ENCODE measurements at regions not wholly inside any gene's neighbourhood (a gene's known extent, or its start where the extent isn't known, plus 50 kb on each side); places are given as distances from the start of the nearest gene placed in this dataset.

DNA sequence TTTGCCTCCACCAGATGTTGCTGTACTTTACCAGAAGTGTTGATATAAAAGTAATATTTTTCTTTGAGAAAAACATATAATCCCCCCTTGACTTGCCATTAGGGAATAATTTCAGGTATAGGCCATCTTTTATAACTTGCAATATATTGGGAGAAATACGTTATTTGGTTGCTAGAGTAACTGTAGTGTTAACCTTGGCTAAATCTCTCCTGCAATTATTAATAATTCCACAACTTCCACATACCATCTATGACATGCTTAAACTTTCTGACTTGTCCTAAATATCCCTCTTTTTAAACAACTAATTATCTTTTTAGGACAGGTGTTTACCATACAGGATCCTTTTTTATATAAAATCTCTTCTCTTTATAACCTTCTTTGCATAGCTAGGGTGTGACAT, 1048.2 kb downstream of the SLC16A7 start:
- TF ChIP-seq, protein P1, sequence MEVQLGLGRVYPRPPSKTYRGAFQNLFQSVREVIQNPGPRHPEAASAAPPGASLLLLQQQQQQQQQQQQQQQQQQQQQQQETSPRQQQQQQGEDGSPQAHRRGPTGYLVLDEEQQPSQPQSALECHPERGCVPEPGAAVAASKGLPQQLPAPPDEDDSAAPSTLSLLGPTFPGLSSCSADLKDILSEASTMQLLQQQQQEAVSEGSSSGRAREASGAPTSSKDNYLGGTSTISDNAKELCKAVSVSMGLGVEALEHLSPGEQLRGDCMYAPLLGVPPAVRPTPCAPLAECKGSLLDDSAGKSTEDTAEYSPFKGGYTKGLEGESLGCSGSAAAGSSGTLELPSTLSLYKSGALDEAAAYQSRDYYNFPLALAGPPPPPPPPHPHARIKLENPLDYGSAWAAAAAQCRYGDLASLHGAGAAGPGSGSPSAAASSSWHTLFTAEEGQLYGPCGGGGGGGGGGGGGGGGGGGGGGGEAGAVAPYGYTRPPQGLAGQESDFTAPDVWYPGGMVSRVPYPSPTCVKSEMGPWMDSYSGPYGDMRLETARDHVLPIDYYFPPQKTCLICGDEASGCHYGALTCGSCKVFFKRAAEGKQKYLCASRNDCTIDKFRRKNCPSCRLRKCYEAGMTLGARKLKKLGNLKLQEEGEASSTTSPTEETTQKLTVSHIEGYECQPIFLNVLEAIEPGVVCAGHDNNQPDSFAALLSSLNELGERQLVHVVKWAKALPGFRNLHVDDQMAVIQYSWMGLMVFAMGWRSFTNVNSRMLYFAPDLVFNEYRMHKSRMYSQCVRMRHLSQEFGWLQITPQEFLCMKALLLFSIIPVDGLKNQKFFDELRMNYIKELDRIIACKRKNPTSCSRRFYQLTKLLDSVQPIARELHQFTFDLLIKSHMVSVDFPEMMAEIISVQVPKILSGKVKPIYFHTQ (CRISPR knock-in tag; IDR thresholded peaks at IDR 0.05): no peak
- TF ChIP-seq ESRRA (CRISPR knock-in tag; IDR thresholded peaks at IDR 0.05; ENCODE audit: borderline replicate concordance) (no peak), GABPB1 (CRISPR knock-in tag; IDR thresholded peaks at IDR 0.05) (no peak), ERG (CRISPR knock-in tag; IDR thresholded peaks at IDR 0.05) (no peak), FOXJ3 (CRISPR knock-in tag; IDR thresholded peaks at IDR 0.05; ENCODE audit: borderline replicate concordance) (no peak), SP1 (CRISPR knock-in tag; conservative IDR thresholded peaks at IDR 0.05) (no peak), FOXK1 (CRISPR knock-in tag; IDR thresholded peaks at IDR 0.05) (no peak), ZNF232 (CRISPR knock-in tag; IDR thresholded peaks at IDR 0.05) (no peak)
- TF ChIP-seq, protein P2, sequence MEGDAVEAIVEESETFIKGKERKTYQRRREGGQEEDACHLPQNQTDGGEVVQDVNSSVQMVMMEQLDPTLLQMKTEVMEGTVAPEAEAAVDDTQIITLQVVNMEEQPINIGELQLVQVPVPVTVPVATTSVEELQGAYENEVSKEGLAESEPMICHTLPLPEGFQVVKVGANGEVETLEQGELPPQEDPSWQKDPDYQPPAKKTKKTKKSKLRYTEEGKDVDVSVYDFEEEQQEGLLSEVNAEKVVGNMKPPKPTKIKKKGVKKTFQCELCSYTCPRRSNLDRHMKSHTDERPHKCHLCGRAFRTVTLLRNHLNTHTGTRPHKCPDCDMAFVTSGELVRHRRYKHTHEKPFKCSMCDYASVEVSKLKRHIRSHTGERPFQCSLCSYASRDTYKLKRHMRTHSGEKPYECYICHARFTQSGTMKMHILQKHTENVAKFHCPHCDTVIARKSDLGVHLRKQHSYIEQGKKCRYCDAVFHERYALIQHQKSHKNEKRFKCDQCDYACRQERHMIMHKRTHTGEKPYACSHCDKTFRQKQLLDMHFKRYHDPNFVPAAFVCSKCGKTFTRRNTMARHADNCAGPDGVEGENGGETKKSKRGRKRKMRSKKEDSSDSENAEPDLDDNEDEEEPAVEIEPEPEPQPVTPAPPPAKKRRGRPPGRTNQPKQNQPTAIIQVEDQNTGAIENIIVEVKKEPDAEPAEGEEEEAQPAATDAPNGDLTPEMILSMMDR (IDR thresholded peaks at IDR 0.05): no peak
- TF ChIP-seq, protein P3, sequence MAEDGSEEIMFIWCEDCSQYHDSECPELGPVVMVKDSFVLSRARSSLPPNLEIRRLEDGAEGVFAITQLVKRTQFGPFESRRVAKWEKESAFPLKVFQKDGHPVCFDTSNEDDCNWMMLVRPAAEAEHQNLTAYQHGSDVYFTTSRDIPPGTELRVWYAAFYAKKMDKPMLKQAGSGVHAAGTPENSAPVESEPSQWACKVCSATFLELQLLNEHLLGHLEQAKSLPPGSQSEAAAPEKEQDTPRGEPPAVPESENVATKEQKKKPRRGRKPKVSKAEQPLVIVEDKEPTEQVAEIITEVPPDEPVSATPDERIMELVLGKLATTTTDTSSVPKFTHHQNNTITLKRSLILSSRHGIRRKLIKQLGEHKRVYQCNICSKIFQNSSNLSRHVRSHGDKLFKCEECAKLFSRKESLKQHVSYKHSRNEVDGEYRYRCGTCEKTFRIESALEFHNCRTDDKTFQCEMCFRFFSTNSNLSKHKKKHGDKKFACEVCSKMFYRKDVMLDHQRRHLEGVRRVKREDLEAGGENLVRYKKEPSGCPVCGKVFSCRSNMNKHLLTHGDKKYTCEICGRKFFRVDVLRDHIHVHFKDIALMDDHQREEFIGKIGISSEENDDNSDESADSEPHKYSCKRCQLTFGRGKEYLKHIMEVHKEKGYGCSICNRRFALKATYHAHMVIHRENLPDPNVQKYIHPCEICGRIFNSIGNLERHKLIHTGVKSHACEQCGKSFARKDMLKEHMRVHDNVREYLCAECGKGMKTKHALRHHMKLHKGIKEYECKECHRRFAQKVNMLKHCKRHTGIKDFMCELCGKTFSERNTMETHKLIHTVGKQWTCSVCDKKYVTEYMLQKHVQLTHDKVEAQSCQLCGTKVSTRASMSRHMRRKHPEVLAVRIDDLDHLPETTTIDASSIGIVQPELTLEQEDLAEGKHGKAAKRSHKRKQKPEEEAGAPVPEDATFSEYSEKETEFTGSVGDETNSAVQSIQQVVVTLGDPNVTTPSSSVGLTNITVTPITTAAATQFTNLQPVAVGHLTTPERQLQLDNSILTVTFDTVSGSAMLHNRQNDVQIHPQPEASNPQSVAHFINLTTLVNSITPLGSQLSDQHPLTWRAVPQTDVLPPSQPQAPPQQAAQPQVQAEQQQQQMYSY (CRISPR knock-in tag; IDR thresholded peaks at IDR 0.05): no peak
- TF ChIP-seq, protein P4, sequence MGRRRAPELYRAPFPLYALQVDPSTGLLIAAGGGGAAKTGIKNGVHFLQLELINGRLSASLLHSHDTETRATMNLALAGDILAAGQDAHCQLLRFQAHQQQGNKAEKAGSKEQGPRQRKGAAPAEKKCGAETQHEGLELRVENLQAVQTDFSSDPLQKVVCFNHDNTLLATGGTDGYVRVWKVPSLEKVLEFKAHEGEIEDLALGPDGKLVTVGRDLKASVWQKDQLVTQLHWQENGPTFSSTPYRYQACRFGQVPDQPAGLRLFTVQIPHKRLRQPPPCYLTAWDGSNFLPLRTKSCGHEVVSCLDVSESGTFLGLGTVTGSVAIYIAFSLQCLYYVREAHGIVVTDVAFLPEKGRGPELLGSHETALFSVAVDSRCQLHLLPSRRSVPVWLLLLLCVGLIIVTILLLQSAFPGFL (CRISPR knock-in tag; IDR thresholded peaks at IDR 0.05; ENCODE audit: borderline replicate concordance): no peak
